ENCODE measurements at regions not wholly inside any gene's neighbourhood (a gene's known extent, or its start where the extent isn't known, plus 50 kb on each side); places are given as distances from the start of the nearest gene placed in this dataset.

GRCh38 chr6:153843420-153843819 is 195.6 kb upstream of the OPRM1 start:
- Histone ChIP-seq H3K4me2 (ENCODE audit: low read length) (no peak overlapping the region), H3K4me1 (ENCODE audit: insufficient read depth, low read length) (no peaks in the 10 kb centered on the region), H3K27ac (ENCODE audit: low read depth, low read length) (no peak overlapping the region), H4K20me1 (ENCODE audit: insufficient read depth, low read length) (no peaks in the 10 kb centered on the region), H3K27me3 (ENCODE audit: insufficient read depth, low read length) (no peaks in the 10 kb centered on the region), H3K9me3 (ENCODE audit: insufficient read depth, low read depth, low read length) (no peaks in the 10 kb centered on the region), H3K9ac (ENCODE audit: low read length) (no peak overlapping the region), H3K79me2 (ENCODE audit: insufficient read depth, low read length) (no peaks in the 10 kb centered on the region), H2AFZ (ENCODE audit: low read depth, low read length) (no peak overlapping the region), H3K36me3 (ENCODE audit: insufficient read depth, low read length) (no peaks in the 10 kb centered on the region), H3K4me3 (ENCODE audit: insufficient read depth, low read depth, low read length) (no peak overlapping the region)
- FAIRE-seq (no peak), DNase-seq (ENCODE audit: low read depth) (no peak)
- Mint-ChIP-seq H3K9me3 (ENCODE audit: unreplicated experiment) (peaks cover 3% of the 10 kb centered on the region), H3K4me1 (ENCODE audit: low read depth, unreplicated experiment) (no peaks in the 10 kb centered on the region), H3K36me3 (ENCODE audit: low read depth, unreplicated experiment) (no peaks in the 10 kb centered on the region), H3K27ac (ENCODE audit: unreplicated experiment) (no peak overlapping the region), H3K27me3 (ENCODE audit: low read depth, unreplicated experiment) (peaks cover 4% of the 10 kb centered on the region), H3K4me3 (ENCODE audit: unreplicated experiment) (no peak overlapping the region)
- no peak for TF ChIP-seq CTCF (IDR thresholded peaks at IDR 0.05; ENCODE audit: insufficient read depth, low read depth, low read length)
- TF ChIP-seq EZH2 (IDR thresholded peaks at IDR 0.05; ENCODE audit: insufficient read depth, low read length), result no peak

GRCh38 chr6:153842491-153842890 is 196.5 kb upstream of the OPRM1 start:
- no peak overlapping the region for H2AFZ ChIP-seq (ENCODE audit: low read depth, low read length)
- H3K4me3 Mint-ChIP-seq (ENCODE audit: unreplicated experiment), result no peak overlapping the region
- H3K9ac ChIP-seq (ENCODE audit: low read length), result no peak overlapping the region
- no peaks in the 10 kb centered on the region for H3K36me3 ChIP-seq (ENCODE audit: insufficient read depth, low read length)
- no peaks in the 10 kb centered on the region for H3K27me3 ChIP-seq (ENCODE audit: insufficient read depth, low read length)
- no peak for TF ChIP-seq CTCF (IDR thresholded peaks at IDR 0.05; ENCODE audit: insufficient read depth, low read depth, low read length)
- no peak for TF ChIP-seq EZH2 (IDR thresholded peaks at IDR 0.05; ENCODE audit: insufficient read depth, low read length)
- no peaks in the 10 kb centered on the region for H3K4me1 ChIP-seq (ENCODE audit: insufficient read depth, low read length)
- no peaks in the 10 kb centered on the region for H3K36me3 Mint-ChIP-seq (ENCODE audit: low read depth, unreplicated experiment)
- peaks cover 4% of the 10 kb centered on the region for H3K27me3 Mint-ChIP-seq (ENCODE audit: low read depth, unreplicated experiment)
- H3K27ac Mint-ChIP-seq (ENCODE audit: unreplicated experiment), result no peak overlapping the region
- no peak for DNase-seq (ENCODE audit: low read depth)
- FAIRE-seq, result no peak
- H3K27ac ChIP-seq (ENCODE audit: low read depth, low read length), result no peak overlapping the region
- H3K9me3 Mint-ChIP-seq (ENCODE audit: unreplicated experiment), result peaks cover 3% of the 10 kb centered on the region
- no peaks in the 10 kb centered on the region for H3K4me1 Mint-ChIP-seq (ENCODE audit: low read depth, unreplicated experiment)
- H3K79me2 ChIP-seq (ENCODE audit: insufficient read depth, low read length), result no peaks in the 10 kb centered on the region
- H3K4me3 ChIP-seq (ENCODE audit: insufficient read depth, low read depth, low read length), result no peak overlapping the region
- no peaks in the 10 kb centered on the region for H3K9me3 ChIP-seq (ENCODE audit: insufficient read depth, low read depth, low read length)
- H4K20me1 ChIP-seq (ENCODE audit: insufficient read depth, low read length), result no peaks in the 10 kb centered on the region
- H3K4me2 ChIP-seq (ENCODE audit: low read length), result no peak overlapping the region

- Mint-ChIP-seq H3K4me3 (ENCODE audit: unreplicated experiment) (no peak overlapping the region), H3K27me3 (ENCODE audit: low read depth, unreplicated experiment) (no peaks in the 10 kb centered on the region), H3K27ac (ENCODE audit: unreplicated experiment) (no peak overlapping the region), H3K4me1 (ENCODE audit: low read depth, unreplicated experiment) (no peaks in the 10 kb centered on the region), H3K36me3 (ENCODE audit: low read depth, unreplicated experiment) (no peaks in the 10 kb centered on the region), H3K9me3 (ENCODE audit: unreplicated experiment) (peaks cover 3% of the 10 kb centered on the region)
- Histone ChIP-seq H3K9me3 (ENCODE audit: insufficient read depth, low read depth, low read length) (no peaks in the 10 kb centered on the region), H3K4me2 (ENCODE audit: low read length) (no peak overlapping the region), H3K9ac (ENCODE audit: low read length) (no peak overlapping the region), H3K79me2 (ENCODE audit: insufficient read depth, low read length) (no peaks in the 10 kb centered on the region), H2AFZ (ENCODE audit: low read depth, low read length) (no peak overlapping the region), H3K4me1 (ENCODE audit: insufficient read depth, low read length) (no peaks in the 10 kb centered on the region), H4K20me1 (ENCODE audit: insufficient read depth, low read length) (no peaks in the 10 kb centered on the region), H3K36me3 (ENCODE audit: insufficient read depth, low read length) (no peaks in the 10 kb centered on the region), H3K27me3 (ENCODE audit: insufficient read depth, low read length) (no peaks in the 10 kb centered on the region), H3K4me3 (ENCODE audit: insufficient read depth, low read depth, low read length) (no peak overlapping the region), H3K27ac (ENCODE audit: low read depth, low read length) (no peak overlapping the region)
- FAIRE-seq (no peak), DNase-seq (ENCODE audit: low read depth) (no peak)
- no peak for TF ChIP-seq EZH2 (IDR thresholded peaks at IDR 0.05; ENCODE audit: insufficient read depth, low read length)
- TF ChIP-seq CTCF (IDR thresholded peaks at IDR 0.05; ENCODE audit: insufficient read depth, low read depth, low read length), result no peak
These were observed 198.8 kb upstream of the OPRM1 start for GRCh38 chr6:153840039-153840850.
